ENCODE measurements at regions not wholly inside any gene's neighbourhood (a gene's known extent, or its start where the extent isn't known, plus 50 kb on each side); places are given as distances from the start of the nearest gene placed in this dataset.
"Not testable (repeated sequence)": the region's sequence is repeated elsewhere in the genome, so short reads cannot be mapped to it uniquely, and the experiment has no call there.

DNA sequence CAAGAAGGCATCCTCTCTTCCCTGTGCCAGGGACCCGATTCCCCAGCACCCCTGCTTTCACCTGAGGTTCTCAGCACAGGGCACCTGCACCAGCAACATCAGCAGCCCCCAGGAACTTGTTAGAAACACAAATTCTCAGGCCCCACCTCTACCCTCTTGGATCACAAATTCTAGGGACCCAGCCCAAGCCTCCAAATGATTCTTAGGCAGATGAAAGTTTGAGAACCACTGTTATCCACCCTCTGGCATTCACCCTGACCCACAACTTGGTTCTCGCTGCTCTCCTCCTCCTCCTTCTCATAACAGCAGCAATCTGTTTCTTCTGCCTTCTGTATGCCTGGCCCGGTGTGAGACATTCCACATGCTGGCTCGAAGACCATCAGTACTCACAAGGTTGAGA is 60.3 kb upstream of the HIVEP3 start:
- H3K4me3 ChIP-seq (ENCODE audit: low read length): no peak overlapping the region
- TF ChIP-seq, protein P1, sequence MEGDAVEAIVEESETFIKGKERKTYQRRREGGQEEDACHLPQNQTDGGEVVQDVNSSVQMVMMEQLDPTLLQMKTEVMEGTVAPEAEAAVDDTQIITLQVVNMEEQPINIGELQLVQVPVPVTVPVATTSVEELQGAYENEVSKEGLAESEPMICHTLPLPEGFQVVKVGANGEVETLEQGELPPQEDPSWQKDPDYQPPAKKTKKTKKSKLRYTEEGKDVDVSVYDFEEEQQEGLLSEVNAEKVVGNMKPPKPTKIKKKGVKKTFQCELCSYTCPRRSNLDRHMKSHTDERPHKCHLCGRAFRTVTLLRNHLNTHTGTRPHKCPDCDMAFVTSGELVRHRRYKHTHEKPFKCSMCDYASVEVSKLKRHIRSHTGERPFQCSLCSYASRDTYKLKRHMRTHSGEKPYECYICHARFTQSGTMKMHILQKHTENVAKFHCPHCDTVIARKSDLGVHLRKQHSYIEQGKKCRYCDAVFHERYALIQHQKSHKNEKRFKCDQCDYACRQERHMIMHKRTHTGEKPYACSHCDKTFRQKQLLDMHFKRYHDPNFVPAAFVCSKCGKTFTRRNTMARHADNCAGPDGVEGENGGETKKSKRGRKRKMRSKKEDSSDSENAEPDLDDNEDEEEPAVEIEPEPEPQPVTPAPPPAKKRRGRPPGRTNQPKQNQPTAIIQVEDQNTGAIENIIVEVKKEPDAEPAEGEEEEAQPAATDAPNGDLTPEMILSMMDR (conservative IDR thresholded peaks at IDR 0.05; ENCODE audit: low read length): no peak
- no peak for DNase-seq (ENCODE audit: low read depth)

DNA sequence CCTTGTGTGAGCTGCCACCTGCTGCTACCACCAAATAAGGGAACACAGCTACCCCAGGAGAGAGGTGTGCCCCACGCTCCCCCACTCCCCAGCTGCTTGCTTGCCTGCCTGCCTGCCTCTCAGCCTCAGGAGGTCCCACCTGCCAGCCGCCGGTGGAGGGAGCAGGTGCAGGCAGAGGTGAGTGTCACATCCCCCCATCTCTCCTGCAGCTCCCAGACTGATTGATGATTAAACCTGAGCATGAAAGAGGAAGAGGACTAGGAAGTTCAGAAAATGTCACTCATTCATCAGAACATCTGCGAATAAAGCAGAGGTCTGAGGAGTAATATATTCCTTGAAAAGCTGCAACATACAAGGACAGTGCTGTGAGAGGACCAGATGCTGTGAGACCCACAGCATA is 58.6 kb upstream of the HIVEP3 start:
- TF ChIP-seq, protein P1 (conservative IDR thresholded peaks at IDR 0.05; ENCODE audit: low read length): no peak
- DNase-seq (ENCODE audit: low read depth): no peak
- H3K4me3 ChIP-seq (ENCODE audit: low read length): no peak overlapping the region

GRCh38 chr1:41976671-41977070 is 57.9 kb upstream of the HIVEP3 start:
- H3K4me3 ChIP-seq (ENCODE audit: low read length): no peak overlapping the region
- TF ChIP-seq, protein P1 (conservative IDR thresholded peaks at IDR 0.05; ENCODE audit: low read length): no peak
- no peak for DNase-seq (ENCODE audit: low read depth)

GRCh38 chr1:41975850-41976569 is 57.3 kb upstream of the HIVEP3 start:
- DNase-seq (ENCODE audit: low read depth): no peak
- H3K4me3 ChIP-seq (ENCODE audit: low read length): no peak overlapping the region
- TF ChIP-seq, protein P1 (conservative IDR thresholded peaks at IDR 0.05; ENCODE audit: low read length): no peak

DNA sequence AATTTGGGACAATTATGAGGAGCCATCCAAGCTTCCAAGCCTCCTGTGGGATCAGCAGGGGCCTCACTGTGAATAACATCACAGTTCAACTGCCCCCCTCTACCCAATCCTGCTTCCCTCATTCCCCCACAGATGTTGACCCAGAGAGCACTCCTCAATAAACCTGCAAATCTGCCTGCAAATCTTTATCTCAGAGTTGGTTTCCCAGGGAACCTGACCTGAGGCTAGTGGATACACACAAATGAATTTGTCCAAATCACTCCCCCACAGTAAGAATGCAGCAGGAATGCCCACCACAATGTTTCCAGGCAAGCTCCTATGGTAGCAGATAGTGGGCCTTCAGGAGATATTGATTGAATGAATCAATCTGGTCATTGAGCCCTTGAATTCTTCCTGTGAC is 56.4 kb upstream of the HIVEP3 start:
- H3K4me3 ChIP-seq (ENCODE audit: low read length): no peak overlapping the region
- no peak for DNase-seq (ENCODE audit: low read depth)
- TF ChIP-seq, protein P1 (conservative IDR thresholded peaks at IDR 0.05; ENCODE audit: low read length): no peak

DNA sequence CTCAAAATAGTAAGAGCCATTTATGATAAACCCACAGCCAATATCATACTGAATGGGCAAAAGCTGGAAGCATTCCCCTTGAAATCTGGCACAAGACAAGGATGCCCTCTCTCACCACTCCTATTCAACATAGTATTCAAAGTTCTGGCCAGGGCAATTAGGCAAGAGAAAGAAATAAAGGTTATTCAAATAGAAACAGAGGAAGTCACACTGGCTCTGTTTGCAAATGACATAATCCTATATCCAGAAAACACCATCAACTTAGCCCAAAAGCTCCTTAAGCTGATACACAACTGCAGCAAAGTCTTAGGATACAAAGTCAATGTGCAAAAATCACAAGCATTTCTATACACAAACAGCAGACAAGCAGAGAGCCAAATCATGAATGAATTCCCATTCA is 49.8 kb upstream of the HIVEP3 start:
- not testable (repeated sequence) for DNase-seq (ENCODE audit: low read depth); H3K4me3 ChIP-seq (ENCODE audit: low read length)

Measured in AG10803 (cell line).